Fibroblast of villous mesenchyme (primary cell): ENCODE measurements at regions not wholly inside any gene's neighbourhood (a gene's known extent, or its start where the extent isn't known, plus 50 kb on each side); places are given as distances from the start of the nearest gene placed in this dataset.

Source experiments
- DNase-seq: peaks from one replicate; pipeline ENCODE4 v3.0.0-alpha.2; 2010; ENCODE audit warnings: low read depth
- H3K4me3 ChIP-seq: 2 replicates; pipeline ENCODE4 v1.5.1; 2011; ENCODE audit warnings: low read depth, mild to moderate bottlenecking, low read length
- CTCF ChIP-seq: IDR thresholded peaks from 2 replicates; pipeline ENCODE4 v1.5.1; 2012; ENCODE audit warnings: low read depth, mild to moderate bottlenecking, low read length; ENCODE audit not compliant: insufficient read depth

- no peak for TF ChIP-seq CTCF
- DNase-seq: no peak
- no peak overlapping the region for H3K4me3 ChIP-seq
Observed at GRCh38 chr12:34357791-34358190, 335.5 kb downstream of the ALG10 start.

- TF ChIP-seq CTCF: no peak
- H3K4me3 ChIP-seq: no peak overlapping the region
- no peak for DNase-seq
Observed at GRCh38 chr12:34358198-34358597, 335.9 kb downstream of the ALG10 start.

GRCh38 chr12:34361721-34362316, 339.5 kb downstream of the ALG10 start:
- DNase-seq: no peak
- no peak for TF ChIP-seq CTCF
- H3K4me3 ChIP-seq: no peak overlapping the region

- no peak overlapping the region for H3K4me3 ChIP-seq
- TF ChIP-seq CTCF: no peak
- no peak for DNase-seq
Observed at GRCh38 chr12:34363050-34363673, 340.9 kb downstream of the ALG10 start.

- DNase-seq: no peak
- TF ChIP-seq CTCF: no peak
- no peak overlapping the region for H3K4me3 ChIP-seq
Observed at GRCh38 chr12:34368079-34368478, 345.8 kb downstream of the ALG10 start.

GRCh38 chr12:34371050-34371449, 348.8 kb downstream of the ALG10 start:
- no peak overlapping the region for H3K4me3 ChIP-seq
- TF ChIP-seq CTCF: no peak
- DNase-seq: no peak

- TF ChIP-seq CTCF: no peak
- no peak overlapping the region for H3K4me3 ChIP-seq
- no peak for DNase-seq
Observed at GRCh38 chr12:34372003-34372402, 349.7 kb downstream of the ALG10 start.
